ENCODE measurements at regions not wholly inside any gene's neighbourhood (a gene's known extent, or its start where the extent isn't known, plus 50 kb on each side); places are given as distances from the start of the nearest gene placed in this dataset.

GRCh38 chr5:167987490-167988280 is 303.8 kb upstream of the WWC1 start:
- no peak overlapping the region for H3K4me3 ChIP-seq
- no peaks in the 10 kb centered on the region for H3K4me1 ChIP-seq
- H3K36me3 ChIP-seq = no peaks in the 10 kb centered on the region
- intact Hi-C loops (cut with DNase I; ENCODE audit: low total_unique reads) = no loop called here
- no peak for DNase-seq
- H3K27me3 ChIP-seq = peaks cover 0 to 2% of the 10 kb centered on the region in 2 donors
- no peak for TF ChIP-seq CTCF (IDR thresholded peaks at IDR 0.05)
- no peak overlapping the region for H3K27ac ChIP-seq
- no peaks in the 10 kb centered on the region for H3K9me3 ChIP-seq

- no peak for DNase-seq
- Histone ChIP-seq H3K36me3 (no peaks in the 10 kb centered on the region), H3K27me3 (no peaks in the 10 kb centered on the region), H3K4me1 (no peaks in the 10 kb centered on the region), H3K27ac (no peak overlapping the region), H3K4me3 (no peak overlapping the region), H3K9me3 (no peaks in the 10 kb centered on the region)
- intact Hi-C loops (cut with DNase I; ENCODE audit: low total_unique reads) = no loop called here
- TF ChIP-seq CTCF (IDR thresholded peaks at IDR 0.05) = no peak
Measured at GRCh38 chr5:167992868-167993267, 298.6 kb upstream of the WWC1 start.

GRCh38 chr5:167993771-167994170 is 297.7 kb upstream of the WWC1 start:
- no peaks in the 10 kb centered on the region for H3K36me3 ChIP-seq
- no peak overlapping the region for H3K27ac ChIP-seq
- H3K9me3 ChIP-seq = no peaks in the 10 kb centered on the region
- intact Hi-C loops (cut with DNase I; ENCODE audit: low total_unique reads) = no loop called here
- no peaks in the 10 kb centered on the region for H3K27me3 ChIP-seq
- no peak for DNase-seq
- no peaks in the 10 kb centered on the region for H3K4me1 ChIP-seq
- no peak for TF ChIP-seq CTCF (IDR thresholded peaks at IDR 0.05)
- no peak overlapping the region for H3K4me3 ChIP-seq

- intact Hi-C loops (cut with DNase I; ENCODE audit: low total_unique reads) = no loop called here
- H3K9me3 ChIP-seq = no peaks in the 10 kb centered on the region
- no peak overlapping the region for H3K4me3 ChIP-seq
- no peaks in the 10 kb centered on the region for H3K4me1 ChIP-seq
- no peaks in the 10 kb centered on the region for H3K36me3 ChIP-seq
- H3K27me3 ChIP-seq = no peaks in the 10 kb centered on the region
- DNase-seq = no peak
- H3K27ac ChIP-seq = no peak overlapping the region
- no peak for TF ChIP-seq CTCF (IDR thresholded peaks at IDR 0.05)
Measured at GRCh38 chr5:167995844-167996425, 295.5 kb upstream of the WWC1 start.

GRCh38 chr5:167998148-167998767 is 293.2 kb upstream of the WWC1 start:
- Histone ChIP-seq H3K4me3 (no peak overlapping the region), H3K27ac (no peak overlapping the region), H3K9me3 (no peaks in the 10 kb centered on the region), H3K4me1 (peaks cover 0 to 8% (median 0%) of the 10 kb centered on the region in 4 donors), H3K27me3 (no peaks in the 10 kb centered on the region), H3K36me3 (no peaks in the 10 kb centered on the region)
- no peak for TF ChIP-seq CTCF (IDR thresholded peaks at IDR 0.05)
- intact Hi-C loops (cut with DNase I; ENCODE audit: low total_unique reads) = no loop called here
- DNase-seq = no peak

All from tibial artery (tissue), 4 donors.